ENCODE measurements at regions not wholly inside any gene's neighbourhood (a gene's known extent, or its start where the extent isn't known, plus 50 kb on each side); places are given as distances from the start of the nearest gene placed in this dataset.
"Not testable (repeated sequence)": the region's sequence is repeated elsewhere in the genome, so short reads cannot be mapped to it uniquely, and the experiment has no call there.

DNA sequence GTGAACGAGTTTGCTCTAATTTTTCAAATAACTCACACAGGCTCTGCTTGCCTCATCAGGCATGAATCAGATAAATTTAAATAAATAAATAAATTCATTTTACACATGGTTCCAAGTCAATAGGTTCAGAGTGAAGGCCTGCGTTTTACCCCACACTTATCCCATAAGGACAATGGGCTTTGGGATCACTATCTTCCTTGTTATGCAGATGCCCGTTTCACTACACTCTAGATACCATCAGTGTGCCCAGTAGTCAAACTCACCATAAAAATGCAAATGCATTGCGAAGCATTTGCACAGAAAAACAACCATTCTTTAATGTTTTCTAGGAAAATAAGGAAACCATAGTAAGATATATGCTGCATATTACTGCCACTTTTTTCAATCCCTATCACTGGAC lies 155.9 kb upstream of the CCDC196 start:
- no peak overlapping the region for H3K4me3 ChIP-seq (ENCODE audit: low read length)
- H3K36me3 Mint-ChIP-seq: peaks cover 0 to 5% (median 0%) of the 10 kb centered on the region in 3 donors
- ChIA-PET CTCF (no interaction called here), POLR2A (no interaction called here)
- H3K27me3 Mint-ChIP-seq: peaks cover 0 to 18% of the 10 kb centered on the region in 2 donors
- no peak for DNase-seq
- H3K27ac Mint-ChIP-seq: no peak overlapping the region
- no peaks in the 10 kb centered on the region for H3K4me1 Mint-ChIP-seq
- no peaks in the 10 kb centered on the region for H3K9me3 ChIP-seq (ENCODE audit: low read length)
- no peaks in the 10 kb centered on the region for H3K36me3 ChIP-seq (ENCODE audit: insufficient read depth, low read length)
- H3K27me3 ChIP-seq (ENCODE audit: insufficient read depth, low read length, poor library complexity, severe bottlenecking): no peaks in the 10 kb centered on the region
- peaks cover 0 to 3% (median under 1%) of the 10 kb centered on the region in 5 donors for H3K9me3 Mint-ChIP-seq
- no peaks in the 10 kb centered on the region for H3K4me1 ChIP-seq (ENCODE audit: insufficient read depth, low read length)
- H3K4me3 Mint-ChIP-seq: no peak overlapping the region
- no peak overlapping the region for H3K27ac ChIP-seq (ENCODE audit: low read depth, low read length)

DNA sequence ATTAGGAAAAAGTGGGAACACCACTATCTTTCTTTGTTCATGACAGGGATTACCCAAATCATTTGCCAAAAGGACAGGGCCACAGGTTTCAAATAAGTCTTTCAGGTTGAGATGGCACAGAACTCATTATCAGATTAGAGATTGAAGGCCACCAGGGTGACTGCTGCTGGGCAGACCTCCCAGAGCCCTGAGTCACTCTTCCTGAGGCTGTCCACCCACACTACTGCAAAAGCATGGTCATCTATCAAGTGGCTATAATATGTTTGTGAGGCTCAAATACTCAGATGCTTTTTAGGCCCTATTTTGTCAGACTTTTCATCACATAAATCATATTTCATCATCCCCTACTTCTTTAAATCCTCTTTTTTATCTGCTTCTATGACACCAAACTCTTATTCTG lies 155.3 kb upstream of the CCDC196 start:
- Histone ChIP-seq H3K4me1 (ENCODE audit: insufficient read depth, low read length) (no peaks in the 10 kb centered on the region), H3K36me3 (ENCODE audit: insufficient read depth, low read length) (no peaks in the 10 kb centered on the region), H3K27ac (ENCODE audit: low read depth, low read length) (no peak overlapping the region), H3K4me3 (ENCODE audit: low read length) (no peak overlapping the region), H3K27me3 (ENCODE audit: insufficient read depth, low read length, poor library complexity, severe bottlenecking) (no peaks in the 10 kb centered on the region), H3K9me3 (ENCODE audit: low read length) (no peaks in the 10 kb centered on the region)
- Mint-ChIP-seq H3K27ac (no peak overlapping the region), H3K36me3 (peaks cover 0 to 12% (median 0%) of the 10 kb centered on the region in 3 donors), H3K4me1 (no peaks in the 10 kb centered on the region), H3K4me3 (no peak overlapping the region), H3K27me3 (peaks cover 0 to 15% of the 10 kb centered on the region in 2 donors), H3K9me3 (peaks cover 0 to 7% (median 5%) of the 10 kb centered on the region in 5 donors)
- DNase-seq: no peak
- ChIA-PET POLR2A (no interaction called here), CTCF (no interaction called here)

- H3K4me3 Mint-ChIP-seq; CTCF ChIA-PET; H3K27me3 ChIP-seq (ENCODE audit: insufficient read depth, low read length, poor library complexity, severe bottlenecking); H3K27ac ChIP-seq (ENCODE audit: low read depth, low read length); H3K27ac Mint-ChIP-seq; H3K4me1 ChIP-seq (ENCODE audit: insufficient read depth, low read length); H3K9me3 ChIP-seq (ENCODE audit: low read length); H3K4me1 Mint-ChIP-seq; H3K9me3 Mint-ChIP-seq; H3K36me3 ChIP-seq (ENCODE audit: insufficient read depth, low read length); H3K4me3 ChIP-seq (ENCODE audit: low read length); DNase-seq; POLR2A ChIA-PET: not testable (repeated sequence)
- H3K36me3 Mint-ChIP-seq: peaks cover 0 to 17% (median 0%) of the 10 kb centered on the region in 3 donors
- H3K27me3 Mint-ChIP-seq: peaks cover 0 to 16% of the 10 kb centered on the region in 2 donors
Measured at GRCh38 chr14:66333293-66333692, 152.9 kb upstream of the CCDC196 start.

DNA sequence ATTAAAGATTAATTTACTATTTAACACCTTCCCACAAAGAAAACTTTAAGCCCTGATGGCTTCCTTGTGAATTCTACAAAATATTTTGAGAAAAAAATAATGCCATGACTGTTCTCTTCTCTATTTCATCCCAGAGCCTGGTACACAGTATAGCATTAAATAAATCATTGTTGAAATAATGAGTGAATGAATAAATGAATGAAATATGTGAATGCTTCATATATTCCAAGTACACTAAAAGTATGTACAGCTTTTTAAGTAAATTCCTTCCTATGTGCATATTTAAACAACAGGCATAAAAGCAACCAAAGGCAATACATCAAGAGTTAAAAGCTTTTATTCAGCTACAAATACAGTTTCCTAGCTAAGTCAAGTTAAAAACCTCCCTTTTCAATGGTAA lies 144.9 kb upstream of the CCDC196 start:
- H3K36me3 ChIP-seq (ENCODE audit: insufficient read depth, low read length): no peaks in the 10 kb centered on the region
- CTCF ChIA-PET: no interaction called here
- H3K9me3 ChIP-seq (ENCODE audit: low read length): no peaks in the 10 kb centered on the region
- POLR2A ChIA-PET: no interaction called here
- no peaks in the 10 kb centered on the region for H3K27me3 ChIP-seq (ENCODE audit: insufficient read depth, low read length, poor library complexity, severe bottlenecking)
- H3K4me1 Mint-ChIP-seq: no peaks in the 10 kb centered on the region
- H3K4me3 Mint-ChIP-seq: no peak overlapping the region
- no peak overlapping the region for H3K27ac Mint-ChIP-seq
- no peak overlapping the region for H3K4me3 ChIP-seq (ENCODE audit: low read length)
- H3K27ac ChIP-seq (ENCODE audit: low read depth, low read length): no peak overlapping the region
- H3K36me3 Mint-ChIP-seq: peaks cover 0 to 5% (median 0%) of the 10 kb centered on the region in 3 donors
- H3K4me1 ChIP-seq (ENCODE audit: insufficient read depth, low read length): no peaks in the 10 kb centered on the region
- DNase-seq: no peak
- peaks cover 4 to 16% of the 10 kb centered on the region in 2 donors for H3K27me3 Mint-ChIP-seq
- H3K9me3 Mint-ChIP-seq: peaks cover 0 to 4% (median 0%) of the 10 kb centered on the region in 5 donors

- no peaks in the 10 kb centered on the region for H3K9me3 ChIP-seq (ENCODE audit: low read length)
- no peaks in the 10 kb centered on the region for H3K4me1 Mint-ChIP-seq
Measured at GRCh38 chr14:66345986-66346385, 140.2 kb upstream of the CCDC196 start.

DNA sequence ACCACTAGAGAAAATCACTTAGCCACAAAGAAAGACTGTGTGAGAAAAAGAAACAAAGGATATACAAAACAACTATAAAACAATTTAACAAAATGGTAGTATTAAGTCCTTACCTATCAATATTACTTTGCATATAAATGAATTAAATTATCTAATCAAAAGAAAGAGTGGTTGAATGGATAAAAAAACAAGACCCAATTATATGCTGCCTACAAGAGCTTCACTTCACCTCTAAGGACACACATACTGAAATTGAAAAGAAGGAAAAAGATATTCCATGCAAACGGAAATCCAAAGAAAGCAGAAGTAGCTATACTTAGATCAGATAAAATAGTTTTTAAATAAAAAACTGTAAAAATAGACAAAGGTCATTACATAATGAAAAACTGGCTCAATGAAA lies 134.9 kb upstream of the CCDC196 start:
- no peaks in the 10 kb centered on the region for H3K4me1 Mint-ChIP-seq
- CTCF ChIA-PET: no interaction called here

More at GRCh38 chr14:66345986-66346385, 140.2 kb upstream of the CCDC196 start:
- Histone ChIP-seq H3K27ac (ENCODE audit: low read depth, low read length) (no peak overlapping the region), H3K4me3 (ENCODE audit: low read length) (no peak overlapping the region), H3K27me3 (ENCODE audit: insufficient read depth, low read length, poor library complexity, severe bottlenecking) (no peaks in the 10 kb centered on the region), H3K4me1 (ENCODE audit: insufficient read depth, low read length) (no peaks in the 10 kb centered on the region), H3K36me3 (ENCODE audit: insufficient read depth, low read length) (no peaks in the 10 kb centered on the region)
- Mint-ChIP-seq H3K36me3 (peaks cover 0 to 24% (median 1%) of the 10 kb centered on the region in 3 donors), H3K9me3 (peaks cover 3 to 27% (median 20%) of the 10 kb centered on the region in 5 donors), H3K27me3 (peaks cover 5 to 10% of the 10 kb centered on the region in 2 donors), H3K27ac (no peak overlapping the region), H3K4me3 (no peak overlapping the region)
- no peak for DNase-seq
- ChIA-PET POLR2A (no interaction called here), CTCF (no interaction called here)

DNA sequence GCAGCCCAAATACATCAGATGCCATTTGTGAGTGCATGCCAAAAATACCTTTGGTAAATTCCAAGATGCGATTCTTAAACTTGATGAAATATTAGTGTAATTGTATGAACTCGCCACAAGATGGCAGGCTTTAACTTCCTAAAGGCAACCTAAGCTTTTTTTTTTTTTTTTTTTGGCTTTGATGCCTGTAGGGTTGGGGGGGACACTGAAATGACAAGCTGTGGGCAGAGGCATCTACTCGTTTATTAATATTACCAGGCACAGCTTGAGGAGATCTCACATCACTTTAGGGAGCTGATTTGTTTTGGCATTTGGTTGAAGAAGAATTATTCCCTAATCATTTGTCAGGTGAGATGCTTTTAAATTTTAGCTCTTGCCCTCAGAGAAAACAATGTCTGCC lies 126.7 kb upstream of the CCDC196 start:
- no peaks in the 10 kb centered on the region for H3K36me3 ChIP-seq (ENCODE audit: insufficient read depth, low read length)

More for the DNA sequence above, 134.9 kb upstream of the CCDC196 start:
- Mint-ChIP-seq H3K9me3 (peaks cover 6 to 40% (median 21%) of the 10 kb centered on the region in 5 donors), H3K27ac (no peak overlapping the region), H3K27me3 (peaks cover 0 to 8% of the 10 kb centered on the region in 2 donors), H3K36me3 (peaks cover 0 to 24% (median 1%) of the 10 kb centered on the region in 3 donors), H3K4me3 (no peak overlapping the region)
- H3K4me3 ChIP-seq (ENCODE audit: low read length): no peak overlapping the region
- no peak overlapping the region for H3K27ac ChIP-seq (ENCODE audit: low read depth, low read length)
- POLR2A ChIA-PET: no interaction called here
- H3K36me3 ChIP-seq (ENCODE audit: insufficient read depth, low read length): no peaks in the 10 kb centered on the region
- no peaks in the 10 kb centered on the region for H3K27me3 ChIP-seq (ENCODE audit: insufficient read depth, low read length, poor library complexity, severe bottlenecking)
- no peaks in the 10 kb centered on the region for H3K4me1 ChIP-seq (ENCODE audit: insufficient read depth, low read length)
- DNase-seq: no peak
- no peaks in the 10 kb centered on the region for H3K9me3 ChIP-seq (ENCODE audit: low read length)

GRCh38 chr14:66360366-66360926 lies 125.7 kb upstream of the CCDC196 start:
- H3K27ac ChIP-seq (ENCODE audit: low read depth, low read length): no peak overlapping the region
- no peak overlapping the region for H3K4me3 ChIP-seq (ENCODE audit: low read length)
- no peaks in the 10 kb centered on the region for H3K4me1 ChIP-seq (ENCODE audit: insufficient read depth, low read length)
- DNase-seq: no peak
- H3K9me3 ChIP-seq (ENCODE audit: low read length): no peaks in the 10 kb centered on the region
- CTCF ChIA-PET: interaction anchor here (0.6 to 2.1 kb wide), 7 partner anchors 8 to 925 kb away, joined by 3 to 11 read pairs (median 5); no protein-coding TSS in a partner anchor
- Mint-ChIP-seq H3K4me3 (no peak overlapping the region), H3K27me3 (peaks cover 9 to 13% of the 10 kb centered on the region in 2 donors), H3K9me3 (no peaks in the 10 kb centered on the region), H3K27ac (peak overlapping the region in 1 of 8 donors; percentile 58), H3K36me3 (no peaks in the 10 kb centered on the region), H3K4me1 (no peaks in the 10 kb centered on the region)
- H3K36me3 ChIP-seq (ENCODE audit: insufficient read depth, low read length): no peaks in the 10 kb centered on the region
- POLR2A ChIA-PET: interaction anchor here (0.6 kb wide), 1 partner anchor 1197 kb away, joined by 12 read pairs; no protein-coding TSS in a partner anchor
- H3K27me3 ChIP-seq (ENCODE audit: insufficient read depth, low read length, poor library complexity, severe bottlenecking): no peaks in the 10 kb centered on the region

More for the DNA sequence above, 126.7 kb upstream of the CCDC196 start:
- Mint-ChIP-seq H3K4me1 (no peaks in the 10 kb centered on the region), H3K4me3 (no peak overlapping the region), H3K36me3 (no peaks in the 10 kb centered on the region), H3K27ac (no peak overlapping the region), H3K9me3 (no peaks in the 10 kb centered on the region), H3K27me3 (peaks cover 9 to 13% of the 10 kb centered on the region in 2 donors)
- Histone ChIP-seq H3K27ac (ENCODE audit: low read depth, low read length) (no peak overlapping the region), H3K27me3 (ENCODE audit: insufficient read depth, low read length, poor library complexity, severe bottlenecking) (no peaks in the 10 kb centered on the region), H3K4me3 (ENCODE audit: low read length) (no peak overlapping the region), H3K4me1 (ENCODE audit: insufficient read depth, low read length) (no peaks in the 10 kb centered on the region), H3K9me3 (ENCODE audit: low read length) (no peaks in the 10 kb centered on the region)
- peak in 2 of 5 donors; percentile 24 to 43 for DNase-seq
- CTCF ChIA-PET: interaction anchor here (0.7 to 2.1 kb wide), 15 partner anchors 9 to 1345 kb away, joined by 3 to 11 read pairs (median 4); partner anchors contain the start of genes ATP6V1D and EIF2S1
- POLR2A ChIA-PET: interaction anchor here (0.5 kb wide), 4 partner anchors 929 to 1648 kb away, joined by 3 to 4 read pairs (median 4); partner anchors contain the start of gene FUT8
